Panc1 (cell line): ENCODE measurements at regions not wholly inside any gene's neighbourhood (a gene's known extent, or its start where the extent isn't known, plus 50 kb on each side); places are given as distances from the start of the nearest gene placed in this dataset.

ENCODE experiments used
- POLR2AphosphoS5 ChIP-seq: IDR thresholded peaks from 2 replicates; pipeline ENCODE4 v1.6.1; 2012; ENCODE audit warnings: mild to moderate bottlenecking, low read depth, low read length, moderate library complexity
- TCF7L2 ChIP-seq: IDR thresholded peaks from 2 replicates; pipeline ENCODE4 v1.6.1; 2011; ENCODE audit warnings: mild to moderate bottlenecking, low read depth, low read length, inconsistent platforms
- TF ChIP-seq, protein P1 (sequence below): fragments of 450-650 bp; IDR thresholded peaks from 2 replicates; pipeline ENCODE4 v1.5.1; 2017; ENCODE audit warnings: mild to moderate bottlenecking
- TF ChIP-seq, protein P2 (sequence below), 2 experiments: IDR thresholded peaks; 2 replicates each; pipeline ENCODE4 v1.6.1; 2011 to 2012; ENCODE audit warnings: low read depth in 2 of 2, control low read depth in 1 of 2, low read length in 1 of 2, mild to moderate bottlenecking in 1 of 2, moderate library complexity in 1 of 2; ENCODE audit not compliant: insufficient read depth in 1 of 2

DNA sequence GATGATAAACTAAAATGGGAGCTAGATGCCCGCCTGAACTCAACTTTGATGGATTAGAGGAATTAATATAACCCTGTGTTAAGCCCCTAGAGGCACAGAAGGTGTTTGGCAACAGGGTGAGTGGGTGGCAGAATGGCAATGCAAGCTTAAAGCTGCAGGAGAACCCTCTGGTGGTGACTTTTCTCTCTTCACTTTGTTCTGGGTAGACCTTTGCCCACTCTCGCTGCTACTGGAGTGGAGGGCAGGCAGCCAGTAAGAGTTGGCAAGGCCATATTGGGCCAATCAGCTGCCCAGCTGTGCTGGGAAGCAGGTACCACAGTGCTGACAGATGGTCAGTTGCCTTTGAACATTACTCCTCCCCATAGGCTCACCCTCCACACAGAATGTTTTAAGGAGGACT, 468.2 kb downstream of the MMUT start:
- TF ChIP-seq POLR2AphosphoS5 (no peak), TCF7L2 (no peak)
- TF ChIP-seq, protein P1, sequence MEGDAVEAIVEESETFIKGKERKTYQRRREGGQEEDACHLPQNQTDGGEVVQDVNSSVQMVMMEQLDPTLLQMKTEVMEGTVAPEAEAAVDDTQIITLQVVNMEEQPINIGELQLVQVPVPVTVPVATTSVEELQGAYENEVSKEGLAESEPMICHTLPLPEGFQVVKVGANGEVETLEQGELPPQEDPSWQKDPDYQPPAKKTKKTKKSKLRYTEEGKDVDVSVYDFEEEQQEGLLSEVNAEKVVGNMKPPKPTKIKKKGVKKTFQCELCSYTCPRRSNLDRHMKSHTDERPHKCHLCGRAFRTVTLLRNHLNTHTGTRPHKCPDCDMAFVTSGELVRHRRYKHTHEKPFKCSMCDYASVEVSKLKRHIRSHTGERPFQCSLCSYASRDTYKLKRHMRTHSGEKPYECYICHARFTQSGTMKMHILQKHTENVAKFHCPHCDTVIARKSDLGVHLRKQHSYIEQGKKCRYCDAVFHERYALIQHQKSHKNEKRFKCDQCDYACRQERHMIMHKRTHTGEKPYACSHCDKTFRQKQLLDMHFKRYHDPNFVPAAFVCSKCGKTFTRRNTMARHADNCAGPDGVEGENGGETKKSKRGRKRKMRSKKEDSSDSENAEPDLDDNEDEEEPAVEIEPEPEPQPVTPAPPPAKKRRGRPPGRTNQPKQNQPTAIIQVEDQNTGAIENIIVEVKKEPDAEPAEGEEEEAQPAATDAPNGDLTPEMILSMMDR, result no peak
- TF ChIP-seq, protein P2, sequence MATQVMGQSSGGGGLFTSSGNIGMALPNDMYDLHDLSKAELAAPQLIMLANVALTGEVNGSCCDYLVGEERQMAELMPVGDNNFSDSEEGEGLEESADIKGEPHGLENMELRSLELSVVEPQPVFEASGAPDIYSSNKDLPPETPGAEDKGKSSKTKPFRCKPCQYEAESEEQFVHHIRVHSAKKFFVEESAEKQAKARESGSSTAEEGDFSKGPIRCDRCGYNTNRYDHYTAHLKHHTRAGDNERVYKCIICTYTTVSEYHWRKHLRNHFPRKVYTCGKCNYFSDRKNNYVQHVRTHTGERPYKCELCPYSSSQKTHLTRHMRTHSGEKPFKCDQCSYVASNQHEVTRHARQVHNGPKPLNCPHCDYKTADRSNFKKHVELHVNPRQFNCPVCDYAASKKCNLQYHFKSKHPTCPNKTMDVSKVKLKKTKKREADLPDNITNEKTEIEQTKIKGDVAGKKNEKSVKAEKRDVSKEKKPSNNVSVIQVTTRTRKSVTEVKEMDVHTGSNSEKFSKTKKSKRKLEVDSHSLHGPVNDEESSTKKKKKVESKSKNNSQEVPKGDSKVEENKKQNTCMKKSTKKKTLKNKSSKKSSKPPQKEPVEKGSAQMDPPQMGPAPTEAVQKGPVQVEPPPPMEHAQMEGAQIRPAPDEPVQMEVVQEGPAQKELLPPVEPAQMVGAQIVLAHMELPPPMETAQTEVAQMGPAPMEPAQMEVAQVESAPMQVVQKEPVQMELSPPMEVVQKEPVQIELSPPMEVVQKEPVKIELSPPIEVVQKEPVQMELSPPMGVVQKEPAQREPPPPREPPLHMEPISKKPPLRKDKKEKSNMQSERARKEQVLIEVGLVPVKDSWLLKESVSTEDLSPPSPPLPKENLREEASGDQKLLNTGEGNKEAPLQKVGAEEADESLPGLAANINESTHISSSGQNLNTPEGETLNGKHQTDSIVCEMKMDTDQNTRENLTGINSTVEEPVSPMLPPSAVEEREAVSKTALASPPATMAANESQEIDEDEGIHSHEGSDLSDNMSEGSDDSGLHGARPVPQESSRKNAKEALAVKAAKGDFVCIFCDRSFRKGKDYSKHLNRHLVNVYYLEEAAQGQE (IDR thresholded peaks at IDR 0.05; ENCODE audit: insufficient read depth in 1 of 2, low read depth in 2 of 2, low read length in 1 of 2), result no peak
